IMR-90 (cell line): ENCODE measurements at regions not wholly inside any gene's neighbourhood (a gene's known extent, or its start where the extent isn't known, plus 50 kb on each side); places are given as distances from the start of the nearest gene placed in this dataset.

Experiments
- ATAC-seq: fragments of 200-7000 bp; cut with Tn5 transposase; 2 replicates; pipeline ENCODE4 v1.9.1; 2020; ENCODE audit warnings: low read depth, mild to moderate bottlenecking, moderate library complexity
- BruUV-seq: library from RNA; stranded (reverse); fragments of 400-500 nt; replicated peaks from 2 replicates; lab custom pipeline; 2021; lab: Mats Ljungman, UMichigan
- CTCF ChIA-PET: fragments of 300-600 bp; formaldehyde crosslinking; extraction: SDS; loops from one replicate; lab custom pipeline; 2021; ENCODE audit warnings: antibody characterized with exemption; lab: Yijun Ruan, JAX
- POLR2A ChIA-PET: fragments of 300-600 bp; sonication (Branson Sonifier 250); formaldehyde crosslinking; loops from one replicate; lab custom pipeline; 2022; ENCODE audit warnings: antibody characterized with exemption; ENCODE audit not compliant: unreplicated experiment; lab: Charles Lee
- DNase-seq: peaks from one replicate; pipeline ENCODE4 v3.0.0; 2013
- H2AFZ ChIP-seq: replicated peaks from 2 replicates; pipeline ENCODE3; 2013; ENCODE audit warnings: low read length, mild to moderate bottlenecking; ENCODE audit not compliant: poor library complexity
- H2AK5ac ChIP-seq: 2 replicates; pipeline ENCODE4 v1.6.1; 2013; ENCODE audit warnings: low read depth, low read length, inconsistent platforms
- H2AK9ac ChIP-seq: replicated peaks from 2 replicates; pipeline ENCODE3; 2013; ENCODE audit warnings: mild to moderate bottlenecking, low read depth, low read length, moderate library complexity; ENCODE audit not compliant: poor library complexity
- H2BK120ac ChIP-seq: 2 replicates; pipeline ENCODE4 v1.6.1; 2013; ENCODE audit warnings: low read depth, low read length, inconsistent platforms
- H2BK15ac ChIP-seq: 3 replicates; pipeline ENCODE4 v1.6.1; 2013; ENCODE audit warnings: low read depth, low read length, inconsistent platforms
- H2BK20ac ChIP-seq: 2 replicates; pipeline ENCODE4 v1.6.1; 2013; ENCODE audit warnings: low read depth, mild to moderate bottlenecking, inconsistent platforms, low read length, moderate library complexity
- H2BK5ac ChIP-seq: 2 replicates; pipeline ENCODE4 v1.6.1; 2013; ENCODE audit warnings: mild to moderate bottlenecking, low read depth, low read length, inconsistent platforms; ENCODE audit not compliant: poor library complexity, severe bottlenecking
- H3K14ac ChIP-seq: replicated peaks from 2 replicates; pipeline ENCODE4 v1.6.1; 2013; ENCODE audit warnings: low read depth, low read length, inconsistent platforms
- H3K18ac ChIP-seq: 2 replicates; pipeline ENCODE4 v1.6.1; 2013; ENCODE audit warnings: low read depth, low read length, control low read depth
- H3K23ac ChIP-seq: 2 replicates; pipeline ENCODE4 v1.6.1; 2013; ENCODE audit warnings: low read depth, low read length, inconsistent platforms
- H3K27ac ChIP-seq: 2 replicates; pipeline ENCODE4 v1.5.1; 2013; ENCODE audit warnings: mild to moderate bottlenecking, control low read depth, low read length; ENCODE audit not compliant: insufficient read depth
- H3K27me3 ChIP-seq: 2 replicates; pipeline ENCODE4 v1.6.1; 2013; ENCODE audit warnings: low read length; ENCODE audit not compliant: control insufficient read depth, insufficient read depth
- H3K36me3 ChIP-seq: 2 replicates; pipeline ENCODE4 v1.6.1; 2013; ENCODE audit warnings: low read length, mixed read lengths; ENCODE audit not compliant: control insufficient read depth, insufficient read depth
- H3K4ac ChIP-seq: 2 replicates; pipeline ENCODE4 v1.6.1; 2013; ENCODE audit warnings: low read depth, low read length, inconsistent platforms
- H3K4me1 ChIP-seq: 2 replicates; pipeline ENCODE4 v1.6.1; 2013; ENCODE audit warnings: low read length, mixed read lengths; ENCODE audit not compliant: control insufficient read depth, insufficient read depth
- H3K4me2 ChIP-seq: 2 replicates; pipeline ENCODE4 v1.6.1; 2013; ENCODE audit warnings: low read depth, mild to moderate bottlenecking, control low read depth, low read length, moderate library complexity
- H3K4me3 ChIP-seq: 2 replicates; pipeline ENCODE4 v1.5.1; 2013; ENCODE audit warnings: low read depth, mild to moderate bottlenecking, control low read depth, low read length, moderate library complexity; ENCODE audit not compliant: insufficient read depth
- H3K56ac ChIP-seq: 2 replicates; pipeline ENCODE4 v1.6.1; 2013; ENCODE audit warnings: low read length, inconsistent platforms; ENCODE audit not compliant: insufficient read depth; ENCODE audit errors: extremely low read depth
- H3K79me1 ChIP-seq, 2 experiments: 2 replicates each; pipeline ENCODE4 v1.6.1; 2013; ENCODE audit warnings: low read length in 2 of 2, inconsistent platforms in 1 of 2, low read depth in 1 of 2
- H3K9ac ChIP-seq: 2 replicates; pipeline ENCODE4 v1.6.1; 2013; ENCODE audit warnings: low read depth, low read length, control low read depth
- H3K9me1 ChIP-seq: 2 replicates; pipeline ENCODE4 v1.6.1; 2013; ENCODE audit warnings: low read length, inconsistent platforms; ENCODE audit not compliant: insufficient read depth
- H3K9me3 ChIP-seq: 2 replicates; pipeline ENCODE4 v1.6.1; 2013; ENCODE audit warnings: low read length; ENCODE audit not compliant: control insufficient read depth, insufficient read depth
- H4K20me1 ChIP-seq: 2 replicates; pipeline ENCODE4 v1.6.1; 2013; ENCODE audit warnings: low read length, inconsistent platforms; ENCODE audit not compliant: insufficient read depth
- H4K5ac ChIP-seq: 2 replicates; pipeline ENCODE4 v1.6.1; 2013; ENCODE audit warnings: mild to moderate bottlenecking, low read depth, low read length, control low read depth
- H4K8ac ChIP-seq, 2 experiments: 2 replicates each; pipeline ENCODE4 v1.6.1; 2013; ENCODE audit warnings: low read depth in 2 of 2, low read length in 2 of 2, control low read depth in 1 of 2, inconsistent platforms in 1 of 2
- H4K91ac ChIP-seq: 2 replicates; pipeline ENCODE4 v1.6.1; 2013; ENCODE audit warnings: low read depth, low read length, inconsistent platforms; ENCODE audit not compliant: insufficient read depth
- BHLHE40 ChIP-seq: fragments of 150-350 bp; IDR thresholded peaks from 2 replicates; pipeline ENCODE4 v1.6.1; 2016; ENCODE audit warnings: mild to moderate bottlenecking, low read depth, low read length
- CEBPB ChIP-seq: IDR thresholded peaks from 2 replicates; pipeline ENCODE4 v1.6.1; 2012; ENCODE audit warnings: low read depth, low read length, improper control_type of control experiment
- CHD1 ChIP-seq: IDR thresholded peaks from 2 replicates; pipeline ENCODE4 v1.6.1; 2012; ENCODE audit warnings: low read depth, low read length, improper control_type of control experiment
- FOS ChIP-seq: fragments of 150-350 bp; IDR thresholded peaks from 2 replicates; pipeline ENCODE4 v1.6.1; 2016; ENCODE audit warnings: low read depth, low read length
- MAZ ChIP-seq: IDR thresholded peaks from 2 replicates; pipeline ENCODE4 v1.6.1; 2012; ENCODE audit warnings: low read depth, mild to moderate bottlenecking, low read length, improper control_type of control experiment, moderate library complexity, borderline replicate concordance
- NFE2L2 ChIP-seq: fragments of 150-350 bp; IDR thresholded peaks from 2 replicates; pipeline ENCODE4 v1.6.1; 2016; ENCODE audit warnings: low read depth, mild to moderate bottlenecking, low read length
- POLR2A ChIP-seq: IDR thresholded peaks from 2 replicates; pipeline ENCODE4 v1.6.1; 2012; ENCODE audit warnings: mild to moderate bottlenecking, low read depth, low read length
- RFX5 ChIP-seq: IDR thresholded peaks from 2 replicates; pipeline ENCODE4 v1.8.0; 2012; ENCODE audit warnings: low read depth, mild to moderate bottlenecking, low read length, moderate library complexity
- SMC3 ChIP-seq: fragments of 150-350 bp; IDR thresholded peaks from 2 replicates; pipeline ENCODE4 v1.6.1; 2016; ENCODE audit warnings: low read depth, mild to moderate bottlenecking, antibody characterized with exemption, low read length, moderate library complexity
- WGBS, 2 experiments: methylation state at CpG; one replicate each; pipeline versions ENCODE4 v1.1.5 to v1.1.7; 2013; ENCODE audit warnings: missing lambda C conversion rate in 2 of 2; ENCODE audit not compliant: insufficient read length in 1 of 2; ENCODE audit errors: extremely low coverage in 2 of 2; 5-methylcytosine and 5-hydroxymethylcytosine counted together
- dilution Hi-C: fragments of 300-500 bp; cut with HindIII; formaldehyde crosslinking; loops from one replicate; pipeline ENCODE4 v1.14.3; 2018; ENCODE audit warnings: low sequenced_read_pairs; ENCODE audit not compliant: unreplicated experiment
- in situ Hi-C: fragments of 300-500 bp; cut with MboI; formaldehyde crosslinking; loops from 3 replicates; pipeline ENCODE4 v1.14.3; 2019; ENCODE audit warnings: low sequenced_read_pairs, inconsistent platforms, mixed read lengths
- intact Hi-C: fragments of 100-400 bp; cut with micrococcal nuclease; formaldehyde crosslinking; loops from 2 replicates; pipeline ENCODE4 v1.10.0; 2022
- TF ChIP-seq, protein P1 (sequence below): fragments of 150-350 bp; IDR thresholded peaks from 2 replicates; pipeline ENCODE4 v1.6.1; 2017; ENCODE audit warnings: mild to moderate bottlenecking, antibody characterized with exemption, low read length, low read depth
- TF ChIP-seq, protein P2 (sequence below): fragments of 150-350 bp; IDR thresholded peaks from 2 replicates; pipeline ENCODE4 v1.6.1; 2016; ENCODE audit warnings: low read depth, mild to moderate bottlenecking, low read length, moderate library complexity, borderline replicate concordance

DNA sequence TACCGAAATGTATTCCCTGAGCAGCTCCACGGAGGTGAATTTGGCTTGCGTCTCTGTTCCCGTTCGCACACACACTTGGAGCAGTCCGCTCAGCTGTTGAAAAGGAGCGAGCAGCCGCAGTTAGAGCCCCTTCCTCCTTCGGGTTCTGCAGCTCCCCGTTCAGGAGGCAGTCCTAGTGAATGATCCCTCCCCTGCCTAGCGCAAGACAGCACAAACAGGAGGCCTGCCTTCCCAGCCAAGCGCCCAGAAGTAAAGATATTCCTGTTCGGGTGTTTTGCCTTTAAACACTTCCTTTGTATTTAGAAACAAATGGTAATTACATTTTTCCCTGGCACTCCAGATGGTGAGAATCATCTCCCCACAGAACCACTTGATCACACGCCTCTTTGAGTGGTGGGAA, 64.7 kb downstream of the ABCC12 start:
- Histone ChIP-seq H3K27me3 (peaks cover 13% of the 10 kb centered on the region), H3K4me3 (no peak overlapping the region), H3K27ac (no peak overlapping the region), H3K23ac (no peak overlapping the region), H3K14ac (no peak overlapping the region), H3K79me1 (no peaks in the 10 kb centered on the region), H3K36me3 (no peaks in the 10 kb centered on the region), H3K9me3 (no peaks in the 10 kb centered on the region), H3K18ac (no peak overlapping the region), H3K4me1 (no peaks in the 10 kb centered on the region), H3K56ac (no peak overlapping the region), H2BK20ac (no peak overlapping the region), H4K20me1 (no peaks in the 10 kb centered on the region), H3K4me2 (no peak overlapping the region), H3K4ac (no peak overlapping the region), H2BK120ac (no peak overlapping the region), H3K9me1 (no peaks in the 10 kb centered on the region; the same call in 1 of the 2 replicates), H4K5ac (no peak overlapping the region), H2AFZ (no peak overlapping the region), H2AK9ac (no peak overlapping the region), H4K8ac (no peak overlapping the region), H2BK5ac (no peak overlapping the region), H2BK15ac (no peak overlapping the region), H3K9ac (no peak overlapping the region), H2AK5ac (no peak overlapping the region), H4K91ac (no peak overlapping the region)
- dilution Hi-C loops (no loop called here), in situ Hi-C loops (no loop called here), intact Hi-C loops (no loop called here)
- BruUV-seq, result no TSS peak
- POLR2A ChIA-PET, result no interaction called here
- WGBS, 2 experiments, result 60% methylated on average over 8 of the region's 14 CpGs; no CpG with 5 or more reads in 1 of the 2 experiments
- CTCF ChIA-PET, result interaction anchor here (1.3 kb wide), 1 partner anchor 14 kb away, joined by 3 read pairs; no protein-coding TSS in a partner anchor
- ATAC-seq (no peak), DNase-seq (no peak)
- TF ChIP-seq NFE2L2, result no peak
- no peak for TF ChIP-seq SMC3
- no peak for TF ChIP-seq MAZ
- no peak for TF ChIP-seq CHD1
- TF ChIP-seq RFX5, result no peak
- no peak for TF ChIP-seq FOS
- TF ChIP-seq, protein P1, sequence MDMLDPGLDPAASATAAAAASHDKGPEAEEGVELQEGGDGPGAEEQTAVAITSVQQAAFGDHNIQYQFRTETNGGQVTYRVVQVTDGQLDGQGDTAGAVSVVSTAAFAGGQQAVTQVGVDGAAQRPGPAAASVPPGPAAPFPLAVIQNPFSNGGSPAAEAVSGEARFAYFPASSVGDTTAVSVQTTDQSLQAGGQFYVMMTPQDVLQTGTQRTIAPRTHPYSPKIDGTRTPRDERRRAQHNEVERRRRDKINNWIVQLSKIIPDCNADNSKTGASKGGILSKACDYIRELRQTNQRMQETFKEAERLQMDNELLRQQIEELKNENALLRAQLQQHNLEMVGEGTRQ, result no peak
- TF ChIP-seq BHLHE40, result no peak
- TF ChIP-seq, protein P2, sequence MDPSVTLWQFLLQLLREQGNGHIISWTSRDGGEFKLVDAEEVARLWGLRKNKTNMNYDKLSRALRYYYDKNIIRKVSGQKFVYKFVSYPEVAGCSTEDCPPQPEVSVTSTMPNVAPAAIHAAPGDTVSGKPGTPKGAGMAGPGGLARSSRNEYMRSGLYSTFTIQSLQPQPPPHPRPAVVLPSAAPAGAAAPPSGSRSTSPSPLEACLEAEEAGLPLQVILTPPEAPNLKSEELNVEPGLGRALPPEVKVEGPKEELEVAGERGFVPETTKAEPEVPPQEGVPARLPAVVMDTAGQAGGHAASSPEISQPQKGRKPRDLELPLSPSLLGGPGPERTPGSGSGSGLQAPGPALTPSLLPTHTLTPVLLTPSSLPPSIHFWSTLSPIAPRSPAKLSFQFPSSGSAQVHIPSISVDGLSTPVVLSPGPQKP, result no peak
- no peak for TF ChIP-seq POLR2A
- no peak for TF ChIP-seq CEBPB
